NCI-H1092 treated with DMSO at 0.1 percent for 48 hours (cell line): ENCODE measurements at regions not wholly inside any gene's neighbourhood (a gene's known extent, or its start where the extent isn't known, plus 50 kb on each side); places are given as distances from the start of the nearest gene placed in this dataset.

Source experiments
- DNase-seq: peaks from one replicate; lab custom pipeline; 2025; lab: John Stamatoyannopoulos, UW

GRCh38 chr7:106165337-106165736, 53.2 kb upstream of the SYPL1 start:
- DNase-seq: no peak

DNA sequence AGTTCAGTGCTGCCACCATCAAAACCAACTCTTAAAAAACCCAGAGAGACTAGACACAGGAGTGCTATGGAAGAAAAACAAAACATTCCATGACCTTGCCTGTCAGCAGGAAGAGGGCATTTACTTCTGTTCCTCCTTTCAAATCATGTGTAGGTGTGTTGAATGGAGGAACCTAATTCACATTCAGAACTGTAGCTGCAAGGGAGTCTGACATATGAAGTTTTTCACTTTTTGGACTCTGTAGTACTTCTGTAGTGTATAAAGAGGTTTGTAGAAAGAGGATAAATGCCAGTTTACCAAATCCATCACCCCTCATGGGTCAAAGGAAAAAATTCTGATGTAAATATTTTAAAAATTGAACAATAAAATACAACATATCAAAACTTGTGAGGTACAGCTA, 51.1 kb upstream of the SYPL1 start:
- DNase-seq: no peak
